GM18498 (cell line): ENCODE measurements at regions not wholly inside any gene's neighbourhood (a gene's known extent, or its start where the extent isn't known, plus 50 kb on each side); places are given as distances from the start of the nearest gene placed in this dataset.

Experiments
- ATAC-seq: cut with Tn5 transposase; IDR thresholded peaks from one replicate; pipeline ENCODE4 v1.9.1; 2021; ENCODE audit warnings: mild to moderate bottlenecking, moderate library complexity; ENCODE audit not compliant: unreplicated experiment

DNA sequence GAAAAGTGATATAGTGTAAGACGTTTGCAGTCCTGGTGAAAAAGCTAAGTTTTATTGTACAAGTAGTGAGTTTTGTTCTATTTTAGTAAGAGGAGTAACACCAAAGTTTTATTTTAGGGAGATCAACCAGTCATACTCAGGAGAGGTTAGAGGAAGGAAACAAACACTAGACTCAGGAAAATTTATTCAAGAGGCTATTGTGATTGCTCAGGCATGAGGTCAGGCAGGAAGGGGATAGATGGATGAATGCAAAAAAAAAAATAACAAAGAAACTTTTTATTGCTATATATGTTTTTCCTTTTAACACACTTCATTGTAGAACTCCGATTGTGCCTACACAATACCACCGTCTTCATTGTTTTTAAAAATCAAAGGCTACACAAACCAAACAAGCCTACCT is 189.0 kb downstream of the LYPLAL1 start:
- no peak for ATAC-seq

- no peak for ATAC-seq
Observed at GRCh38 chr1:219359126-219359525, 185.4 kb downstream of the LYPLAL1 start.

DNA sequence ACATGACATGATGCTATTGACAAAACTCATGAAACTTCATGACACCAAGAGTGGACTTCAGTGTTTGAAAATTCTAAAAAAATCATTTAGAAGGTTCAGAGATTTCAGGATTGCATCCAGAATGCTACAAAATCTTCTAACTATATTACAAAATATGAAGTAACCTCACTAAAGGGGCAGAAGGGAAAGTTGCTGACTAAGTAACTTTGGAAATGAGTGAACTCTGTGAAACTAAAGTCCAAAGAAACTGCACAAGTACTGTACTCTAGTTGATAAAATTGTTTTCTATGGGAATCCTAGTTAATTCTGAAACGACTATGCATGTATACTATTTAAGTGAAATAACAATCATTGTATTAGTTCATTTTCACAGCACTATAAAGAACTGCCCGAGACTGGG is 184.4 kb downstream of the LYPLAL1 start:
- no peak for ATAC-seq

DNA sequence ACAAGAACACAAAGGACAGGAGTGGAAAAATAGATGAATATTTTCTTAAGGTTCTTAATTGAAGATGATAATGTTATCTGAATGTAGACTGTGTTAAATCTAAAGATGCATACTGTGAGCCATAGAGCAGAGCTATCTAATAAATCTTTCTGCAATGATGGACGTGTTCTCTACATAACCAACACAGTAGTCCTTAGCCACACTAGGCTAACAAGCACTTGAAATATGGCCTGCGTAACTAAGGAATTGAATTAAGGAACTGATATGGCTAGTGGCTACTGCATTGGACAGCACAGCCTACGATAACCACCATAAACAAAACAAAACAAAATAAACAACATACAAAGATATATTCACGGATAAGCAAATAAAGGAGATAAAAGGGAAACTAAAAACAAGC is 181.3 kb downstream of the LYPLAL1 start:
- ATAC-seq, result no peak

DNA sequence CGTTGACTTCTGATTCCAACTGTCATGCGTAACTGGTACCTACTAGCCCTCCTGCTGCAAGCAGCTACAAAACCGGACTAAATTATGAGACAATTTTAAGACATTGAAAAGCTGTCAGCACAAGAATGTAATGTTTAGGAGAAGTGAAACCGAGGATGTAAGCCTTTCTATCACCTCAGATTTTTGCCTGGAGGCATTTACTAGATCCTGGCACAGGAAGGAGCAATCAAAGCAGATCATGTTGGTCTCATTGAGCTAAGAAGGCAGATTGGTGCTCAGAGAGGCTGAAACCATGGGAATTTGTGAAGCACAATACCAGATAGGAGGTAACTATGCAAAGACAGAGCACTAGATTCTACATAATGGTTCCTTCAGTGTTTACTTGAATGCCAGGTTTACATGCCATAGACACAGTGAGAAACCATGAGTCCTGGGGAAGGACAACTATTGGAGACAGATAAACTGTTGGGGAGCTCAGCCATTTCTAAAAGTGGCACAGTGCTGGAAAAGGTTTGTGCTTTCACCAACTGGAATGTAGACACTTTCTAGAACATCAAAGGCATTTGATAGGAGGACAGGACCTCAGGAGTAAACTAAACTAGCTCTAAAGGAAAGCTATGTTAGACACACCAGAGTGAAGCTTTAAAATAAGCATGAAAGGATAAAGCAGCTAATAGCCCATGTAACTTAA is 179.4 kb downstream of the LYPLAL1 start:
- no peak for ATAC-seq

GRCh38 chr1:219350172-219350931 is 176.7 kb downstream of the LYPLAL1 start:
- no peak for ATAC-seq

- no peak for ATAC-seq
Observed at GRCh38 chr1:219347921-219348391, 174.3 kb downstream of the LYPLAL1 start.

DNA sequence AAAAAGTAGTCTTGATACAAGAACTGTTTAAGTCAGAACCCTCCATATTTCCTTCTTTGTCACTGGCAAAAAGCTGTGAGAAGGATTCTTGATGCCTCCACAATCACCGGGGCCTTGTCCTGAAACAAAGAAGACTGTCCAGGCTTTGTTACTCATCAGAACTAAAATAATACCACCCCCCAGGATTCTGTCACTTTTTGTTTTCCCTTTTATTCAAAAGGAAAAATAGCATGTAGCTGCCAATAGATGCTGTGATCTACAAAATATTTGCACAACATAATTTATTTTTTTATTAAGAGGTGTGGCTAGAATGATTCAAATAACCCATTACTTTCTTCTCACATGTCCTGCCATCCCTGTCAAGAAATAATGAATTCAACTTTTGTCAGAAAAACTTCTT is 173.7 kb downstream of the LYPLAL1 start:
- ATAC-seq, result no peak

DNA sequence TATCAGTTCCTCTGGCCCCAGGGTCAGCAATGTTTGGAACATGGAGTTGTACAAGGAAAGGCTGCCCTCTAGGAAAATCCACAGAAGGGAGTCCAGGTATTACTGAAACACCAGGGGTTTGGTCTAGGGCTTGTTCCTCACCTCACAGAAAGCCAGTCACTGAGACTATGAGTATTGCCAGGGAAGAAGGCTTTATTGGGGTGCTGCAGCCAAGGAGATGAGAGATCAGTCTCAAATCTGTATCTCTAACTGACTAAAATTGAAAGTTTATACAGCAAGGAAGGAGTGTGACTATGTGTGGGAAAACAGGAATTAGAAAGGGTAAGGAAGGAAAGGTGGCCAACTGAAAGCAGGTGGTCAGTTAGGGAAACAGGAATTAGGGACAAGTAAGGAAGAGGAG is 172.3 kb downstream of the LYPLAL1 start:
- ATAC-seq, result no peak

GRCh38 chr1:219342836-219343235 is 169.2 kb downstream of the LYPLAL1 start:
- ATAC-seq, result no peak

GRCh38 chr1:219340796-219341195 is 167.1 kb downstream of the LYPLAL1 start:
- ATAC-seq, result no peak

DNA sequence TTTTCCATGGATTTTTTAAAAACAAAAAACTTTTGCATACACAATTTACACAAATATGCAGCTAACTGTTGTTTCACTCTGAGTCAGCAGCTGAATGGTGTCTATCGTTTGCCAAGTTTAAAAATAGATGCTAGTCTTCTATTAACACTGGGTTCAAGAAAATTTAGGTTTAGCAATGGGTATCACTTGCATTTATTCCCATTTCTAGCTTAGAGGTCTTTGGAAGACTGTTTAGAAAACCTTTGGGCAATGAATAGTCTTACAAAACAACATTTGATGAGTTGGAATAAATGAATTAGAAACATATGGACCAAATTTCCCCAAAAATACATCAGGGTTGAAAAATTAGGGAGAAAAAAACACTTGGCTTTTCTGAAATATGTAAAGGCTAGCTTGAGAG is 165.8 kb downstream of the LYPLAL1 start:
- ATAC-seq, result no peak

- no peak for ATAC-seq
Observed at GRCh38 chr1:219337588-219337987, 163.9 kb downstream of the LYPLAL1 start.

DNA sequence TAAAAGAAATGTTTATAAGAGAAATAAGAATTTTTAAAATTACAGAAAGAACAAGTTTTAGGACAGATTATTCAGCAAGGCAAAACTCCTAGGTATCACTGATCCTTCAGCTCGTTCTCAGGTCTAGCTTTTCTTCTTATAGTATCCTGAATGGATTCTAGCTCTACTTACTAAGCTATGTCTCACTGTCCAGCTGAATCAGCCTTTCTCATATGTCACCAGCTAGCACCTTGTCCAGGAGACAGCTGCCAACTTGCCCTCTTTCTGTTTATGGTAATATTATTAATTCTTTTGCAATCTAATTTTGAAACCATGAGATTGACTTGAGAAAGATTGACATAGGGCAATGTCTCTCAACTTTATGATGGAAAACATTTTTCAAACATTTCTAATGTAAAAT is 159.9 kb downstream of the LYPLAL1 start:
- no peak for ATAC-seq

- ATAC-seq, result no peak
Observed at GRCh38 chr1:219331424-219331823, 157.7 kb downstream of the LYPLAL1 start.

DNA sequence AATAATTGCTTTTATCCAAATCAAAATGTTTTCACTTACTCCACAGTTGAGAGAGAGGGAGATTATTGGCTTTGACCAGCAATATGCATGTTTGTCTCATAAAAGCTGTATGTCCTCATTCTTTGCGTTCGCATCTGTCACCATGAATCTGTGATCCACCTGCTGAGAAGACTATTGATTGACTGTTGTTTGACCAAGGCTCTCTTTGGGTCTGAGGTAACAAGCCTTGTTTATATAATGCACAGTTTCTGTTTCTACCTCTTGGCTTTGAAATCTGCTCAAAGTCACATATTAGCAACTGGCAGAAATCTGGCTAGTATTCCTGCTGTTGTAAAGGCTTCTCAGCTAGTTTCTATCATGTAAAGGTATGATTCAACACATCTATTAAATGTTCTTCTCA is 157.0 kb downstream of the LYPLAL1 start:
- ATAC-seq, result no peak

DNA sequence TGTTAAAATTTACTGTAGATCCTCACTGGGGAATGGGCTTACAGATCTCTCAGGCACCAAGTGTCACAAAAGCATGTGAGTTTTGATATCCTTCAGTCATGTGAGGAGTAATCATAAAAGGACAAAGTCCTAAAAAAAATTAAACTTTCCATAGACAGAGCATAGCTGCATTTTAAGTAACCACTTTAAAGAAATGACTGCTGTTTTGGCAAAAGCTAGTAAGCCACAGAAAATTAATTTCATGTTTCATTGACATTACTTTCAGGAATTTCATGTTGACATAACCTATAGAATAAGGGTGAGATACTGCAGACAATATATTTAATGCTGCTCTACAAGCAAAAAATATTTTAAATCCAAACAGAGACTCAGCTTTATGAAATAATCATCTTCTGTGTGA is 156.3 kb downstream of the LYPLAL1 start:
- no peak for ATAC-seq

GRCh38 chr1:219329578-219329977 is 155.9 kb downstream of the LYPLAL1 start:
- ATAC-seq, result no peak

DNA sequence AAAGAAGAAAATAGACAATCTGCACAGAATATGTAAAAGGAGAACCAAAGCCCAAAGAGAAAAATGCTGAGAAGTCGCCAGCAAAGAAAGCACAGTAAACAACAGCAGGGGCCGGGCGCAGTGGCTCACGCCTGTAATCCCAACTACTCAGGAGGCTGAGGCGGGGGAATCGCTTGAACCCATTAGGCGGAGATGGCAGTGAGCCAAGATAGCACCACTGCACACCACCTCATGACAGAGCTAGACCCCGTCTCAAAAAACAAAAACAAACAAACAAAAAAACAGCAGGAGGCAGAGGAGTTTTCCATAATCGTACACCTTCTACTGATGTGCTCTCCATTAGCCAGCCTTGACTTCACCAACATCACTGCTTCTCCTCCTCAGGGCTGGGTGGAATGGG is 153.2 kb downstream of the LYPLAL1 start:
- no peak for ATAC-seq

GRCh38 chr1:219325368-219325742 is 151.7 kb downstream of the LYPLAL1 start:
- no peak for ATAC-seq

DNA sequence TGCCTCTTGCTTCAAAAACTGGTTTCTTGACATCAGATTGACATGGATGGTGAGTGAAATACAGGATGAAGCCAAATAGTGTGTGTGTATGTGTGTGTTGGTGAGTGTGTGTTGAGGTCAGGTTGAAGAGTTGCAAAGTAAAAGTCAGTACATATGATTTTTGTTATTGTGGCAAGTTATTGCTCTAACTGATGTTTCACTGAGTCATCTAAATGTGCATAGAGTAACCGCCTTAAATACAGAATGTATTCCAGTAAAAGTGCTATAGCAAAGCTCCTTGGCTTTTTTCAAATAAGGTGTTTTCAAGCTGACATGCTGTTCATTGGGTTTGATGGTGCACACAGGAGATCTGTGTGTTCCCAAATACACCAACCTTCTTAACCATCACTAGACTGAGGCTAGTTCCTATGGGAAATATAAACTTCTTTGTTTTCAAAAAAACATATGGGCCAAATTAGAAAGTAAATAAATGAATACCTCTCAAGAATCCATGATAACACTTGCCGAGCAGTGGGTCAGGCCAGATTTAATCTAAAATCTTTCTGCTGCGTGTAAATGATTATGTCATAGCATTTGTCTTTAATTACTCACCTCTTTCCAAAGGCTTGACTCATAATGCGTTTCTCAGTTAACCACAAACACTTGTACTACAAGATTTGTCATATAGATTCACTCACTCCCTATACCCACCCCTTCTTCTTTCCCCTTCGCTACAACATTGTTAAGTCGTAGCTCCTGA is 151.1 kb downstream of the LYPLAL1 start:
- ATAC-seq, result no peak

DNA sequence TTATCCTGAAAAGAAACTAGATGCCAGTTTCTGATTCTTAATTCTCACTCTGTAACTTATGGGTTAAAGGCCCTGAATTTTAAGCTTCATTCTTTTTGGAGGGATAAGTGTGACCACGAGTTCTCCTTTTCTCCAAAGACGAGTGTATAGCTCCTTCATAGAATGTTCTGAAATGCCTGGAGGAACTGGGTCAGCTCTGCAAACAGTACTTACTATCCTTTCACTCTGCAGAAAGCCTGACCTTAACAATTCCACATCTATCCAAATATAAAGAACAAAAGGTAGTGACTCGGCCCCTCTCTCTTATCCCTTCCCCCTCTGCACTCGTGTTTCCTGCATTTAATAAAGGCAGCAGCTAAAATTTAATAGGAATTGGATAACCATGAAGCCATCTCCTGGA is 150.5 kb downstream of the LYPLAL1 start:
- ATAC-seq, result no peak
